H9 (cell line): ENCODE measurements at regions not wholly inside any gene's neighbourhood (a gene's known extent, or its start where the extent isn't known, plus 50 kb on each side); places are given as distances from the start of the nearest gene placed in this dataset.

Source experiments
- DNase-seq: peaks from one replicate; pipeline ENCODE4 v3.0.0-alpha.2; 2017
- H2AFZ ChIP-seq: one replicate; pipeline ENCODE4 v1.6.1; 2013; ENCODE audit warnings: mild to moderate bottlenecking, low read length, control low read depth, moderate library complexity
- H2AK5ac ChIP-seq: 2 replicates; pipeline ENCODE4 v1.6.1; 2013; ENCODE audit warnings: low read length, control low read depth, mixed read lengths; ENCODE audit not compliant: insufficient read length
- H2BK120ac ChIP-seq: one replicate; pipeline ENCODE4 v1.6.1; 2013; ENCODE audit warnings: low read depth, mild to moderate bottlenecking, low read length, control low read depth, inconsistent platforms; ENCODE audit not compliant: poor library complexity, severe bottlenecking
- H2BK12ac ChIP-seq: 2 replicates; pipeline ENCODE4 v1.6.1; 2013; ENCODE audit warnings: low read length, control low read depth, mixed read lengths, low read depth; ENCODE audit not compliant: insufficient read length
- H2BK15ac ChIP-seq: 2 replicates; pipeline ENCODE4 v1.6.1; 2013; ENCODE audit warnings: low read depth, low read length, control low read depth
- H2BK20ac ChIP-seq: one replicate; pipeline ENCODE4 v1.6.1; 2013; ENCODE audit warnings: low read depth, mild to moderate bottlenecking, low read length, control low read depth, inconsistent platforms; ENCODE audit not compliant: poor library complexity, severe bottlenecking
- H2BK5ac ChIP-seq: 2 replicates; pipeline ENCODE4 v1.6.1; 2013; ENCODE audit warnings: low read length, control low read depth, mixed read lengths; ENCODE audit not compliant: insufficient read length
- H3K14ac ChIP-seq: 2 replicates; pipeline ENCODE4 v1.6.1; 2013; ENCODE audit warnings: low read length, control low read depth; ENCODE audit not compliant: insufficient read depth
- H3K18ac ChIP-seq: 2 replicates; pipeline ENCODE4 v1.6.1; 2013; ENCODE audit warnings: low read depth, mild to moderate bottlenecking, mixed read lengths, low read length, control low read depth; ENCODE audit not compliant: insufficient read length
- H3K23ac ChIP-seq: 2 replicates; pipeline ENCODE4 v1.6.1; 2013; ENCODE audit warnings: low read length, control low read depth, mixed read lengths, low read depth; ENCODE audit not compliant: insufficient read length
- H3K23me2 ChIP-seq: 2 replicates; pipeline ENCODE4 v1.6.1; 2013; ENCODE audit warnings: low read depth, mild to moderate bottlenecking, mixed read lengths, low read length, control low read depth; ENCODE audit not compliant: insufficient read length, poor library complexity, severe bottlenecking
- H3K27ac ChIP-seq: 2 replicates; pipeline ENCODE4 v1.5.1; 2013; ENCODE audit warnings: low read length, control low read depth, mixed read lengths, low read depth; ENCODE audit not compliant: insufficient read length
- H3K27me3 ChIP-seq: 2 replicates; pipeline ENCODE4 v1.6.1; 2013; ENCODE audit warnings: low read length, control low read depth, inconsistent platforms; ENCODE audit not compliant: insufficient read depth
- H3K4ac ChIP-seq: 2 replicates; pipeline ENCODE4 v1.6.1; 2013; ENCODE audit warnings: low read depth, mild to moderate bottlenecking, control low read depth, inconsistent platforms, low read length, moderate library complexity
- H3K4me1 ChIP-seq: 2 replicates; pipeline ENCODE4 v1.6.1; 2013; ENCODE audit warnings: low read length, control low read depth, inconsistent platforms; ENCODE audit not compliant: insufficient read depth
- H3K4me2 ChIP-seq: 2 replicates; pipeline ENCODE4 v1.6.1; 2013; ENCODE audit warnings: low read length, control low read depth, mixed read lengths; ENCODE audit not compliant: insufficient read length, insufficient read depth
- H3K56ac ChIP-seq: 2 replicates; pipeline ENCODE4 v1.6.1; 2013; ENCODE audit warnings: low read depth, mild to moderate bottlenecking, mixed read lengths, low read length, control low read depth; ENCODE audit not compliant: insufficient read length
- H3K79me1 ChIP-seq: 2 replicates; pipeline ENCODE4 v1.6.1; 2013; ENCODE audit warnings: low read depth, mild to moderate bottlenecking, moderate library complexity, low read length, control low read depth, inconsistent platforms; ENCODE audit not compliant: insufficient read depth, poor library complexity, severe bottlenecking
- H3K79me2 ChIP-seq: 2 replicates; pipeline ENCODE4 v1.6.1; 2013; ENCODE audit warnings: low read length, control low read depth, inconsistent platforms; ENCODE audit not compliant: insufficient read depth
- H3K9ac ChIP-seq: 2 replicates; pipeline ENCODE4 v1.6.1; 2013; ENCODE audit warnings: low read length, control low read depth, mixed read lengths; ENCODE audit not compliant: insufficient read length; ENCODE audit errors: extremely low read depth
- H3K9me3 ChIP-seq: one replicate; pipeline ENCODE4 v1.6.1; 2013; ENCODE audit warnings: low read depth, low read length, inconsistent platforms; ENCODE audit not compliant: control insufficient read depth
- H3T11ph ChIP-seq: one replicate; pipeline ENCODE4 v1.6.1; 2013; ENCODE audit warnings: mild to moderate bottlenecking, low read length, control low read depth, inconsistent platforms
- H4K20me1 ChIP-seq: one replicate; pipeline ENCODE4 v1.6.1; 2013; ENCODE audit not compliant: control insufficient read depth, insufficient read length, insufficient read depth
- H4K5ac ChIP-seq: 2 replicates; pipeline ENCODE4 v1.6.1; 2013; ENCODE audit warnings: low read depth, mild to moderate bottlenecking, mixed read lengths, low read length, control low read depth; ENCODE audit not compliant: insufficient read length
- H4K8ac ChIP-seq: replicated peaks from 2 replicates; pipeline ENCODE4 v1.6.1; 2013; ENCODE audit warnings: low read length, control low read depth, mixed read lengths, low read depth; ENCODE audit not compliant: insufficient read length
- H4K91ac ChIP-seq: 2 replicates; pipeline ENCODE4 v1.6.1; 2013; ENCODE audit warnings: low read depth, mild to moderate bottlenecking, moderate library complexity, mixed read lengths, low read length, control low read depth; ENCODE audit not compliant: insufficient read length
- H3K27ac Mint-ChIP-seq, 3 experiments: 2 replicates in 2 of 3; 3 replicates in 1 of 3; pipeline ENCODE4 v1.8.0; 2020 to 2021; ENCODE audit warnings: mixed read lengths in 3 of 3, mild to moderate bottlenecking in 1 of 3, moderate library complexity in 1 of 3
- H3K27me3 Mint-ChIP-seq: 2 replicates; pipeline ENCODE4 v1.8.0; 2021; ENCODE audit warnings: low read depth, mild to moderate bottlenecking, moderate library complexity, mixed read lengths
- H3K36me3 Mint-ChIP-seq, 3 experiments: 2 replicates in 2 of 3; 3 replicates in 1 of 3; pipeline ENCODE4 v1.8.0; 2020 to 2021; ENCODE audit warnings: low read depth in 3 of 3, mixed read lengths in 3 of 3; ENCODE audit not compliant: insufficient read depth in 1 of 3
- H3K4me1 Mint-ChIP-seq, 2 experiments: 2 replicates each; pipeline ENCODE4 v1.8.0; 2020; ENCODE audit warnings: mixed read lengths in 2 of 2
- H3K4me3 Mint-ChIP-seq, 2 experiments: 2 replicates in 1 of 2; 3 replicates in 1 of 2; pipeline ENCODE4 v1.8.0; 2020 to 2021; ENCODE audit warnings: mild to moderate bottlenecking in 2 of 2, mixed read lengths in 2 of 2, moderate library complexity in 1 of 2
- H3K9me3 Mint-ChIP-seq, 2 experiments: 2 replicates in 1 of 2; 3 replicates in 1 of 2; pipeline ENCODE4 v1.8.0; 2020; ENCODE audit warnings: mild to moderate bottlenecking in 2 of 2, mixed read lengths in 2 of 2, moderate library complexity in 1 of 2
- WGBS: extraction: QIAGEN DNeasy Blood & Tissue Kit; methylation state at CpG from one replicate; pipeline ENCODE4 v1.1.7; 2013; ENCODE audit warnings: missing lambda C conversion rate, low lambda C conversion rate, mixed read lengths; ENCODE audit not compliant: insufficient read length; ENCODE audit errors: extremely low coverage; 5-methylcytosine and 5-hydroxymethylcytosine counted together
- TF ChIP-seq, protein P1 (sequence below): fragments of 200-600 bp; sonication (generic); conservative IDR thresholded peaks from 3 replicates; pipeline ENCODE4 v1.8.0; 2021; ENCODE audit warnings: antibody characterized with exemption, mild to moderate bottlenecking

- WGBS: no CpG with 5 or more reads among the region's 6 CpGs
Observed at GRCh38 chr7:3135626-3136025, 92.0 kb upstream of the CARD11 start.

More at GRCh38 chr7:3135626-3136025, 92.0 kb upstream of the CARD11 start:
- H3T11ph ChIP-seq: no peak overlapping the region
- H3K4me1 ChIP-seq: no peaks in the 10 kb centered on the region; the same call in 1 of the 2 replicates
- H3K79me1 ChIP-seq: no peaks in the 10 kb centered on the region
- no peak overlapping the region for H2AFZ ChIP-seq
- no peaks in the 10 kb centered on the region for H3K27me3 ChIP-seq
- no peak overlapping the region for H4K5ac ChIP-seq
- no peak overlapping the region for H3K4me3 Mint-ChIP-seq
- no peak overlapping the region for H2BK15ac ChIP-seq
- no peak overlapping the region for H3K27ac ChIP-seq
- no peak overlapping the region for H2BK12ac ChIP-seq
- no peak overlapping the region for H2BK120ac ChIP-seq
- no peaks in the 10 kb centered on the region for H3K36me3 Mint-ChIP-seq
- no peak overlapping the region for H2BK5ac ChIP-seq
- H3K4ac ChIP-seq: no peak overlapping the region
- no peaks in the 10 kb centered on the region for H3K9me3 ChIP-seq
- no peak overlapping the region for H4K91ac ChIP-seq
- H3K27ac Mint-ChIP-seq: no peak overlapping the region; a peak in 3 of 7 replicates
- H2BK20ac ChIP-seq: no peak overlapping the region
- TF ChIP-seq, protein P1, sequence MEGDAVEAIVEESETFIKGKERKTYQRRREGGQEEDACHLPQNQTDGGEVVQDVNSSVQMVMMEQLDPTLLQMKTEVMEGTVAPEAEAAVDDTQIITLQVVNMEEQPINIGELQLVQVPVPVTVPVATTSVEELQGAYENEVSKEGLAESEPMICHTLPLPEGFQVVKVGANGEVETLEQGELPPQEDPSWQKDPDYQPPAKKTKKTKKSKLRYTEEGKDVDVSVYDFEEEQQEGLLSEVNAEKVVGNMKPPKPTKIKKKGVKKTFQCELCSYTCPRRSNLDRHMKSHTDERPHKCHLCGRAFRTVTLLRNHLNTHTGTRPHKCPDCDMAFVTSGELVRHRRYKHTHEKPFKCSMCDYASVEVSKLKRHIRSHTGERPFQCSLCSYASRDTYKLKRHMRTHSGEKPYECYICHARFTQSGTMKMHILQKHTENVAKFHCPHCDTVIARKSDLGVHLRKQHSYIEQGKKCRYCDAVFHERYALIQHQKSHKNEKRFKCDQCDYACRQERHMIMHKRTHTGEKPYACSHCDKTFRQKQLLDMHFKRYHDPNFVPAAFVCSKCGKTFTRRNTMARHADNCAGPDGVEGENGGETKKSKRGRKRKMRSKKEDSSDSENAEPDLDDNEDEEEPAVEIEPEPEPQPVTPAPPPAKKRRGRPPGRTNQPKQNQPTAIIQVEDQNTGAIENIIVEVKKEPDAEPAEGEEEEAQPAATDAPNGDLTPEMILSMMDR: no peak
- peaks cover 1% of the 10 kb centered on the region for H3K27me3 Mint-ChIP-seq
- no peaks in the 10 kb centered on the region for H3K79me2 ChIP-seq
- H3K23me2 ChIP-seq: peaks cover 3% of the 10 kb centered on the region
- DNase-seq: no peak
- no peak overlapping the region for H4K8ac ChIP-seq
- H3K14ac ChIP-seq: no peak overlapping the region
- H3K9me3 Mint-ChIP-seq: no peaks in the 10 kb centered on the region; a peak in 1 of 5 replicates
- H3K4me1 Mint-ChIP-seq: peaks cover 21 to 25% of the 10 kb centered on the region in 2 experiments
- no peak overlapping the region for H3K18ac ChIP-seq
- no peak overlapping the region for H3K9ac ChIP-seq
- no peaks in the 10 kb centered on the region for H4K20me1 ChIP-seq
- H3K56ac ChIP-seq: no peak overlapping the region
- H2AK5ac ChIP-seq: no peak overlapping the region
- H3K23ac ChIP-seq: no peak overlapping the region
- H3K4me2 ChIP-seq: no peak overlapping the region
